NCI-H2196 (cell line): ENCODE measurements at regions not wholly inside any gene's neighbourhood (a gene's known extent, or its start where the extent isn't known, plus 50 kb on each side); places are given as distances from the start of the nearest gene placed in this dataset.
A peak's percentile ranks its signal among the peaks of the same experiment; 100 is the strongest.

Experiments used
- DNase-seq: peaks from one replicate; lab custom pipeline; 2025; ENCODE audit not compliant: unreplicated experiment; lab: John Stamatoyannopoulos, UW

- DNase-seq: no peak
Observed at GRCh38 chr11:116172156-116172555, 600.6 kb downstream of the BUD13 start.

DNA sequence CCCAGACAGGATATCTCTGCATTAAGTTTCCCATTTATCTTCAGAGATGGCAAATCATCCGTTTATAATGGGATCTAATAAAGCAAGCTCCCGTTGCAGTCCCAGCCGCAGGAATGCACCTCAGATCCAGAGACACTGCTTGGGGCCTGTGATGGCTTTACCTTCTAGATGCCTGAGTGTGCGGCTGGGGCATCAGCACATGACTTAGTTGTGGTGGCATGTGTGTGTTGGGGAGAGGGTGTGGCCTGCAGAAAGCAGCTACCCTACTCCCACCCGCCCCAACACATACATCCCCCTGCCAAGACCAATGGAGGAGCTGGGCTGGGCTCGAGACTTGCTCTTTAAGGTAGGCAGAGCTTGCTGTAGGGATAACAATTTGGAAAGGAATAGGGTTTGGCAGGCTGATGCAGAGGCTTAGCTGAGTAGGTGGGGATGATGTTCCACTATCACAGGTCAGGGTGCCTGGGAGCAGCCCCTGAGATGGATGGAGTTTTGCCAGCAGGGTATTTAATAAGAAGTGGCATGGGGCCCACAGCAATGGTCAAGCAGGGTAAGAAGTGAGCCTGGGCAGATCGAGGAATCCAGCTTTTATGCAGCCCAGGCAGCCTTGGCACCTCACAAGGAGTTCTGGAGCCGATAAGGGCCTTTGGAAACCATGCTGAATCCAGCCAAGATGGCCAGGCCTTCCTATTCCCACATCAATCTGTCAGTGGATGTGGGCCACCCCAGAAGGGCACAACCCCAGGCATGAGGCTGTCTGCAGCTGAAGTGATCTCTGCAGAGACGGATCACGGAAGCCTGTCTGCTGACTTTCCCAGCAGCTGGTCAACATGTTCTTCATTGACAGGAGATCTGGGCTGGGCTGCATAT is 601.3 kb downstream of the BUD13 start:
- DNase-seq: no peak

DNA sequence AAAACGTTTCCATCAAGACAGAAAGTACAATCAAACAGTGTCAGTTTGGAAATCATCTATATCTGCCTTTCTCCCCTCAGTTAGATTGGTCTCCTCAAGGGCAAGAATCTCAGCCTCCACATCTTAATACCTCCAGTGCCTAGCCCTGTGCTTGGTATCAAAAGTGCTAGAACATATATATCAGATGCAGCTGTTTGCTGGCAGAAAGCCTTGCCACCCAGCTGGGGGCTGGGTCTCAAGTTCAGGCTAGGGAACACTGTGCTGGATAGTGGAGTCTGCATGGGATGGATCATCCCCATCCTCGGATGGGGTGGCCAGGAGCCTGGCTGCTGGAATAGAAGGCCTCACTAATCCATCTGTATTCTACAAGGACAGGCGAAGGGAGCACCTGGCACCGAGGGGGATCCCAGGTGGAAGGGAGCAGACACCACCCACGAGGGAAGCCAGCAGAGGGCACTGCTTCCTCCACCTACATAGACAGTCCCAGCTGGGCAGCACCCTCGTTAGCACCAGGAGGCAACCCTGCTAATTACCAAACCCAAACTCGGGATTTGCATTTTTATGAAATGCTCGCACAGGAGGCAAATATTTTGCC is 602.2 kb downstream of the BUD13 start:
- DNase-seq: peak; percentile 7

DNA sequence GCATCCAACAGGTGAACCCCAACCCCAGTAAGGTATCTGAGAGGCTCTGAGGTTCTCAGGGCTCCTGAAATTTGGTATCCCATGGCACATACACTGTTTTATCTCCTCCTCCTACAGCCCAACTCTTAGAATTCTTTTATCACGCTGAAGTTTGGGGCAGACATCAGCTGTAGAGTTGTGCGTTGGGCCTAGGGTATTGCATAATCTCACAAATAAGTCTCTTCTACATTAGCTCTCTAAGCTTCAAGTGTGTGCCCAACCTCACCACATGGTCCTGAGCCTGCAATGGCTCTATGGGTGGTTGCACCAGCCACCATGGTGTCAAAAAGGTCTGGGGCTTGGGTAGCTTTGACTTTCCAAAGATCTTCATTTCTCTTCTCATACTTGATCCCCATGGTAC is 603.0 kb downstream of the BUD13 start:
- DNase-seq: no peak

GRCh38 chr11:116168459-116168787 is 604.4 kb downstream of the BUD13 start:
- DNase-seq: no peak

DNA sequence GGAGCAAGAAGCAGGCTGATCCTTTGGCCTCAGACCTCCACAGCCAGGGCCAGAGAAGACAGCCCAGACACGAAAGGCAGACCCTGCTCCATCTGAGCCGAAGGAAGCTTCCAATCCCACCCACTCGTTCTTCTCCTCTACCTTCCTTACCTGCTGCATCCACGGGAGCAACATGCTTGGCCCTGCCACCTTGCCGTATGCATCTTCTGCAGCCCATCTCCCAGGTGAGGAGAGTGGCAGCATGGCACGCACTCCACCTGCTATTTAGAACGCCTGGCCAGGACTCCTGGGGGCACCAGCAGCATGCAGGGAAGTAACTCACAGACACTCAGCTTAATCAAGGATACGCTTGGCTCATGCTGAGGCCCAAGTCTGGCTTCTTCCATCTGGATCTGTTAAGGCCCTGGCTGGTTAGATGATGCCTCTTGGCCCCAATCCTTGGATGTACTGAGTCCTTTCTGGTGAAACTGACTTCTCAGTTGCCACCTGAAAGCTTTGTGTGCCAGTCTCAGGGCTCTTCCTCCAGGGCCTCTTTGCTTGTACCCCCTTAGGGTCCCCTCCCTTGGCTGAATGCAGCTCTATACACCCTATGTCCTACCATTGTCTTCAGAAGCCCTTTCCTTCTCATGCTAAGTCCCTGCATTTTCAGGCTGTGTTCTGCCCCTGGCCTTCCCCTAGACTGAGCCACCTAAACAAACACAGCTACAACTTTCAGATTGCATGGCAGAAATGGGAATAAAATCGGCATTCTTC is 604.9 kb downstream of the BUD13 start:
- no peak for DNase-seq

GRCh38 chr11:116166573-116167465 is 606.0 kb downstream of the BUD13 start:
- no peak for DNase-seq

DNA sequence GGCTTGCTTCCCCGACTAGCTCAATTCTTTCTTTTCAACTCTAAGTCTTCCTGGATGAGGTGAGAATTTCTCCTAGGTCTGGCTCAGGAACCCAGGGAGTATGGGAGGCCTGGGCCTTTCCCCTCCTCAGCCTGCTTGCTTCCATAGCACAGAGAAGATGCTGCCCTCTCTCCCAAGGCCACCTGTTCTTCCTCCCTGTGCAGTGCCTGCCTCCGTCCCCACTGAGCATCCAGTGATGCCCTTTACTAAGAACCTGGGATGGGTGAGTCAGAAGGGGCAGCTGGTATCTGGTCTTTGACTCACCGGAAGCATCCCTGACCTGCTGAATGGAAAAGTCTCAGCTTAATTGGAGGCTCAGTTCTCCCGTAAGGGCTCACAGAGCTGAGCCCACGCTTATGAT is 607.9 kb downstream of the BUD13 start:
- DNase-seq: no peak

DNA sequence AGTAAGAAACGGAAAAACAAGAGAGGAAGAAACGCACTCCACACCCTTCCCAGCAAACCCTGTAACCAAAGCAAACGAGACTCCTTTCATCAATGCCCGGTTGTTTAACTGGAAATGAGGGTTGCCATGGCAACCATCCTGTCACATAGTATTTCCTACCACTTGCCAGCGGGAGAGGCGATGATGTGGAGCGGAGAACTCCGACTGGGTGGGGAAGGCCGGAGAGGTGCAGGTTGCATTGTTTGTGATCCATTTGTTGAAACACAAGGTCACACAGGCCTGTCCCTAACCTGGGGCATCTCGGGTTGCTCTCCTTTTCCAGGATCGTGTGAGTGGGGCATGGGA is 609.9 kb downstream of the BUD13 start:
- DNase-seq: peak; percentile 37

DNA sequence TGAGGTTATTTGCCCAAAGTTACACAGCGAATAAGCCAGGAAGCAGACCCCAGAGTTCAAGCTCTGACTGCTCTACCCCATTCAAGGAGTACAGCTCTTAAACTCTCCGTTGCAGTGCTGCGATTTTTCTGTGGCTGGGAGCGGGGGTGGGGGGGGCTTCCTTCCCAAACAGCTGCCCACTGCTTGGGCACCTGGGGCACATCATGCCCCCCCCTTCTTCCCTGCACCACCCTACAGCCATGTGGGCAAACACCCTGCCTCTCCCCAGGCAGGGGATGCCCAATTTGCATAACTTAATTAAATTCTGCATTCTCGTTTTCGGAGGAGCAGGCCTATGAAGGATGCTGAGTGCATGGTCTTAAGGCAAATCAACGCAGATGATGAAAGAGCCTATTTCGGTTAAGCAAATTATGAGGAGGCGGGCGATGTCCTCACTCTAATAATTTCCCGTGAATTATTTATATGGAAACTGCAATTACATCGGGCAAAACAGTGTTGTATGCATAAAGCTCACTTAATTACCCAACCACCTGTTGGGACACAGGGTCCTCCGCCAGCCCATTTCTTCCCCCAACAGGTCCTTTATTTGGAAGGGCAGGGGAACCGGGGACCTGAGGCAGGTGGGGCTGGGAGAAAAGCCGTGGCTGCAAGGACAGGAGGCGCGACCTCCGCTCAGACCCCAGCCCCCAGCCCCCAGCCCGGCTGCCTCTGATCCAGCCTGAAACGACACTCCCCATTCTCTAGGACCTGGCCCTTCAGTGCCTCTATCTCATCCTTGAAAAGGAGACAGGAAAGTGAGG is 610.5 kb downstream of the BUD13 start:
- DNase-seq: no peak

- DNase-seq: no peak
Observed at GRCh38 chr11:116148645-116149044, 624.1 kb downstream of the BUD13 start.

DNA sequence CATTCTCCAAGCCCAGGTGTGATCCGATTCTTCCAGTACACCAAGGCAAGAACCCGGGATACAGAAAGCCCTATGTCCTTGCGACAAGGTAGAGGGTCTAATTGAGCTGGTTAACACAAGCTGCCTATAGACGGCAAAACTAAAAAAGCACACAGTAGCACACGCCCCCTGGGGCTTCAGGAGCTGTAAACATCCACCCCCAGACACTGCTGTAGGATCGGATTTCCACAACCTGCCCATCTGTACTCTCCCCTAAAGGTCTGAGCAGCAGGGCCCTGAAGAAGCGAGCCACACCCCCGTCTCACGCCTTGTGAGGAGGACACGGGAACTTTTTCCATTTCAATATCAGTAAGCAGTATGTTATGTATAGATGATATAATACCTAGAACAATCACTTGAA is 624.7 kb downstream of the BUD13 start:
- DNase-seq: no peak

- no peak for DNase-seq
Observed at GRCh38 chr11:116145187-116145865, 627.5 kb downstream of the BUD13 start.

GRCh38 chr11:116144387-116144958 is 628.3 kb downstream of the BUD13 start:
- no peak for DNase-seq

GRCh38 chr11:116138280-116138679 is 634.1 kb upstream of the CADM1 start:
- DNase-seq: no peak

DNA sequence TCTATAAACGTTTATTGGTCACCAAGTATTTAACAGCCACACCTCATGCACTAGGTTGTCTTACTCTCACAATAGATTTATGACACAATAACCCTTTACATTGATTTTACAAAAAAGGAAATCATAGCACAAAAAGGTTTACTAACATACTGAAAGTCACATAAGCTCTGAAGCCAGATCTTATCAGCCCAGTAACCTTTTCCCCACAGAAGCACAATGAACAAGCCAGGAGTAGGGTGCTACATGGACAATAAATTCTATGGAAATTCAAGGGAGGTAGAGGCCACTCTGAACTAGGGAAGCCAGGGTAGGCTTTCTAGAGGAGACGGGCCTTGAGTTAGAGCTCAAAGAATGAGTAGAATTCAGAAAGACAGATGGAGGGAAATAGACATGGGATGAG is 633.5 kb upstream of the CADM1 start:
- DNase-seq: no peak

GRCh38 chr11:116136987-116137674 is 632.9 kb upstream of the CADM1 start:
- DNase-seq: no peak

DNA sequence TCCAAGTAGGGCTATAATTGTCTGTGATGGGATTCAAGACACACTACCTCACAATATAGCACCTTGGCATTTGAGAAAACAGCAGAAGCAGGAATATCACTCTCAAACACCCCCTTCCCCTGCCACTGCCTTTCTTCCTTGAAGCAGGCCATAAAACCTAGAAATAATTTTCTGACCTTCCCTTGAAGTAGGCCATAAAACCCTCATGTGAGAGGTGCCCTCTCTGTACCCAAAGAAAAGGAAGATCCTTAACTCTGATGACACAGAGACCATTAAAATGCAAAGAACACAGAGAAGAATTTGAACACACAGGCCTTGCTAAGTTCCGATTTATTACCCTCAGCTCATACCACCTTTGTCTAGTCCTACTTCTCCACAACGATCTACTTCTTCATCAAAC is 631.7 kb upstream of the CADM1 start:
- DNase-seq: no peak

- no peak for DNase-seq
Observed at GRCh38 chr11:116134450-116134849, 630.2 kb upstream of the CADM1 start.
